Astrocyte of the cerebellum (primary cell): ENCODE measurements at regions not wholly inside any gene's neighbourhood (a gene's known extent, or its start where the extent isn't known, plus 50 kb on each side); places are given as distances from the start of the nearest gene placed in this dataset.

Source experiments
- DNase-seq: peaks from one replicate; pipeline ENCODE4 v3.0.0-alpha.2; 2011; ENCODE audit warnings: low read depth
- H3K4me3 ChIP-seq: 2 replicates; pipeline ENCODE4 v1.5.1; 2011; ENCODE audit warnings: mild to moderate bottlenecking, low read depth, low read length, moderate library complexity
- in situ Hi-C: cut with HindIII; loops from 2 replicates; pipeline ENCODE4 v1.10.0; 2017; ENCODE audit warnings: low sequenced_read_pairs
- TF ChIP-seq, protein P1 (sequence below): IDR thresholded peaks from 2 replicates; pipeline ENCODE4 v1.5.1; 2012; ENCODE audit warnings: low read length, low read depth, moderate library complexity, mild to moderate bottlenecking; ENCODE audit errors: missing control alignments

DNA sequence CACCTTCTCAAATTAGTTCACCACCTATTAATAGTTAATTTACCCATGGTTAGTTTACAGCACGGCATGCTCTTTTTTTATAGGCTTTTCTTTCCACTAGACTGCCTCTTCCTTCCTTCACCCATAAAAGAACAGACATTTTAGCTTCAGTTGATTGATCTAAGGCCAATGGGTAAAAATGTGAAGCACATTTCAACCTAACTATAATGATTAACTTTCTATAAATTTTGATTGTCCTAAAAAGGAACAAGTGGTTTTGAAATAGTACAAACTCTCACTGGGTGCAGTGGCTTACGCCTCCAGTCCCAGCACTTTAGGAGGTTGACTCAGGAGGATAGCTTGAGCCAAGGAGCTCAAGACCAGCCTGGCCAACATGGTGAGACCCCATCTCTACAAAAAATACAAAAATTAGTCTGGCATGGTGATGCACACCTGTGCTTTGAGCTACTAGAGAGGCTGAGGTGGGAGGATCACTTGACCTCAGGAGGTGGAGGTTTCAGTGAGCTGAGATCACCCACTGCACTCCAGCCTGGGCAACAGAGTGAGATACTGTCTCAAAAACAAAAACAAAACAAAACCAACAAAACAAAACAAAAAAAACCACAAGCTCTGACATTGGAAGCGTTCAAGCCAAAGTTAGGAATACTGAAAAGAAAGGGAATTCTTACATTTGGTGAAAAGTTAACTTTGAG, 89.9 kb upstream of the FAT1 start:
- DNase-seq, result no peak

DNA sequence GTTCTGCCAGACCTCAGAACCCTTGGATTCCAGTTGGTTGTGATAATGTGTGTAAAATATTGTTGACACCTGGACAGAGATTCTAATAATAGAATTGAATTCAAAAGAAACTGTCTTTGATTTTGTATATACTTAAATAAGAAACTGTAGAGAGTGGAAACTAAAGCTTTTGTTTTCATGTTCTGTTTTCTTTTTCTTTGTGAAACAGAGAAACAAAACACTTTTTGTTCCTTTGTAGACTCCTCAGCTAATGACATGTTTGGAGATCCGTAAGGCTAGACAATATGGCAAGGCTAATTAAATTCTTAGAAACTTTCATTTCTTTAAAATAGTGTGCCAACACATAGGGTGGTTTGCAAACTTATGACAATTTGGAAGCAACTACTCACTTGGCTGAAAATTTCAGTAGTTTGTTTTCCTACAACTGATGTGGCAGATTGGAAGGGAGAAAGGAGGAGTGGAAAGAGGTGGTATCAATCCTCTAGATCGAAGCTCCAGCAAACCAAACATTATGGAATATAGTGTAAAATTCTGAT, 90.9 kb upstream of the FAT1 start:
- no peak overlapping the region for H3K4me3 ChIP-seq
- no peak for DNase-seq
- in situ Hi-C loops, result no loop called here
- TF ChIP-seq, protein P1, sequence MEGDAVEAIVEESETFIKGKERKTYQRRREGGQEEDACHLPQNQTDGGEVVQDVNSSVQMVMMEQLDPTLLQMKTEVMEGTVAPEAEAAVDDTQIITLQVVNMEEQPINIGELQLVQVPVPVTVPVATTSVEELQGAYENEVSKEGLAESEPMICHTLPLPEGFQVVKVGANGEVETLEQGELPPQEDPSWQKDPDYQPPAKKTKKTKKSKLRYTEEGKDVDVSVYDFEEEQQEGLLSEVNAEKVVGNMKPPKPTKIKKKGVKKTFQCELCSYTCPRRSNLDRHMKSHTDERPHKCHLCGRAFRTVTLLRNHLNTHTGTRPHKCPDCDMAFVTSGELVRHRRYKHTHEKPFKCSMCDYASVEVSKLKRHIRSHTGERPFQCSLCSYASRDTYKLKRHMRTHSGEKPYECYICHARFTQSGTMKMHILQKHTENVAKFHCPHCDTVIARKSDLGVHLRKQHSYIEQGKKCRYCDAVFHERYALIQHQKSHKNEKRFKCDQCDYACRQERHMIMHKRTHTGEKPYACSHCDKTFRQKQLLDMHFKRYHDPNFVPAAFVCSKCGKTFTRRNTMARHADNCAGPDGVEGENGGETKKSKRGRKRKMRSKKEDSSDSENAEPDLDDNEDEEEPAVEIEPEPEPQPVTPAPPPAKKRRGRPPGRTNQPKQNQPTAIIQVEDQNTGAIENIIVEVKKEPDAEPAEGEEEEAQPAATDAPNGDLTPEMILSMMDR, result no peak

More for the DNA sequence above, 89.9 kb upstream of the FAT1 start:
- TF ChIP-seq, protein P1, result no peak
- in situ Hi-C loops, result no loop called here
- H3K4me3 ChIP-seq, result no peak overlapping the region

DNA sequence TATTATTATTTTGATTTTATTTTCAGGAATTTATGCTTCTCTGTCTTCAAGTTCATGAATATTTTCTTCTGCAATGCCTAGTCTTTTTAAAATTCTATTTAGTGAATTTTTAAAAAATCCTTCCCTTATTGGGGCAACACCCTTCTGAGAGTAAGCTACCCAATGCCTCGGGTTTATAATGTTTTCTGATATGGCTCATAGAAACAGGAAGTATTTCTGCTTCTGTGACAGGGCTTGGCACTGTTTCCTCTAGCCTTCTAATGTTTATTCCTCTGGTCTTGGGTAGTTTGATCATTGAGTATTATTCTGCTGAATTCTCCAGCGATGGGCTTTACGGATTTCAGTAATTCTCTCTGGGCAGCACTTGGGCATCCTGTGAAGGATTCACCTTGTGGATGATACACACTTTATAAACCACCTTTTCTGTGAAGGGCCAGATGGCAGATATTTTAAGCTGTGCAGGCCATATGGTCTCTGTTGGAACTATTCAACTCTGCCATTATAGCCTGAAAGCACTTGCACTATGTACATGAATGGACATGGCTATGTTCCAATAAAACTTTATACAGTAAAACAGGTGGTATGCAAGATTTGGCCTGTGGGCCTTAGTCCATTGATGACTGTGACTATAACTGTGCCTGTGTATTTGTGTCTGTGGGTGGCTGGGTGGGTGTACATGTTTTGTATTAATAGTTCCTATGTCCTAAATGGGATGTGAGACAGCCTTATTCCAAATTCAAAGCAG, 95.9 kb upstream of the FAT1 start:
- H3K4me3 ChIP-seq, result no peak overlapping the region
- in situ Hi-C loops, result no loop called here
- TF ChIP-seq, protein P1, result no peak

DNA sequence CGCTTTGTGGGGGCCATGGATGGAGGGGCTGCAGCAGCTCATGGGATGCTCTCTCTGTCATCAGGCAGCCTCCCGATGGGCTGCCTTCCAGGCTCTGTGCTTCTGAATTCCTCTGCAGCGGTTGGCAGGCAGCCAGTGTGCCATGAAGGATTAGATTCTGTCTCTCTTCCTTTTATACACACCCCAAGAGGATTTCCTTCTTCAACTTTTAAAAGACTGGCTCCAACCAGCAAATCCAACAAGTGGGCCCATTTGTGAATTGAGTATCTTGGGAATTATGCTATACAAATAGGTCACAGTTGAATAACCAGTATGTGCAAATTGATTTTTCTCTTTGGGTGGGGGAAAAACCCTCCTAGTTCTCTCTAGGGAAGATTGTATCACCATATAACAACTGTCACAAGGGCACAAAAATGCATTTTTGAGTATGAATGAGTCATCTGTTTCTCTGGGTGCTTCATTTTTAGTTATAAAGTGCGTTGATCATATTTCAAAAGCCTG, 96.8 kb upstream of the FAT1 start:
- H3K4me3 ChIP-seq, result no peak overlapping the region
- in situ Hi-C loops, result no loop called here
- TF ChIP-seq, protein P1, result no peak
- DNase-seq, result no peak

More for the DNA sequence above, 95.9 kb upstream of the FAT1 start:
- no peak for DNase-seq

DNA sequence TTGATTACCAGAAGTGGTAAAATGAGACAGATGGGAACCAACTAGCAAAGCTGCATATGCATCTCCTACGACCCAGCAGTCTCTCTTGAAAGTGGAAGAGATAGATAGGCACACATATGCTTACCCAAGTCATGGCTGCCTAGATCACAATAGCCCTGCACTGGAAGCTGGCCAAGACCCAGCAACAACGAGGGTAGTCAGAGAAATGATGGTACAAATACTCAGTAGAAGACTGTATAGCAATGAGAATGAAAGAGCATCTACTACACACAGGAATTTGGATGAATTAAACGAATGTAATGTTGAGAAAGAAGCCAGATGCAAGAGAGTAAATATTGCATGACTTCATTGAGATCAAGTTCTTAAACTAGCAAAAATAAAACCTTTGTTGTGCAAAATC, 100.3 kb upstream of the FAT1 start:
- in situ Hi-C loops, result no loop called here
- H3K4me3 ChIP-seq, result no peak overlapping the region
- DNase-seq, result no peak

DNA sequence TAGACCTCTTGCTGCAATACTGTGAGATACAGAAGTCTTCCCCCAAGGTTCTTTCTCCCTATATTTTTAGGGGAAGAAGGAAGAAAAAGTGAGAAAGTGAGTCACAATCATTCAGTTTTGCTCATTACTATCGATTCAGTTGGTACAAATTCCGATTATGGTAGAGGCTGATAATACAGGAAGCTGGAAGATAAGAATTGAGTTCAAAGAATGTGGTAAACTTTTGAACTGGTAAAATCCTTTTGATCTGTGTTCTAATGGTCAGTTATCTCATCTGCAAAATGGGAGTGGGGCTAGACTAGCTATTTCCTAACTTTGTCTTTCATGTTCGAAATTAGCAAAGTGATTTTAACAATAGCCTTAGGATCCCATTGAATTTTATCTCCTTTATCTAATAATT, 101.4 kb upstream of the FAT1 start:
- in situ Hi-C loops, result no loop called here

More for the DNA sequence above, 100.3 kb upstream of the FAT1 start:
- TF ChIP-seq, protein P1, result no peak

More for the DNA sequence above, 101.4 kb upstream of the FAT1 start:
- TF ChIP-seq, protein P1, result no peak
- H3K4me3 ChIP-seq, result no peak overlapping the region
- no peak for DNase-seq
